H1 (cell line): ENCODE measurements at regions not wholly inside any gene's neighbourhood (a gene's known extent, or its start where the extent isn't known, plus 50 kb on each side); places are given as distances from the start of the nearest gene placed in this dataset.

ENCODE experiments used
- CTCF ChIA-PET: fragments of 300-600 bp; sonication (Branson Sonifier 250); formaldehyde crosslinking; loops from one replicate; lab custom pipeline; 2021; ENCODE audit not compliant: partially characterized antibody; lab: Charles Lee
- POLR2A ChIA-PET: fragments of 300-600 bp; sonication (Branson Sonifier 250); formaldehyde crosslinking; loops from one replicate; lab custom pipeline; 2021; ENCODE audit warnings: inconsistent platforms; ENCODE audit not compliant: partially characterized antibody; lab: Charles Lee
- DNase-seq, 2 experiments: peaks; one replicate each; pipeline versions ENCODE4 v3.0.0 to v3.0.0-alpha.2; 2010 to 2022; ENCODE audit warnings: low spot score in 2 of 2, low read depth in 1 of 2, mixed read lengths in 1 of 2
- FAIRE-seq: peaks from 2 replicates; lab custom pipeline; 2011; peaks lifted over from hg19 to GRCh38; lab: Jason Lieb, UNC
- H2AFZ ChIP-seq: 2 replicates; pipeline ENCODE4 v1.8.1; 2012; ENCODE audit warnings: low read length, inconsistent platforms
- H2AK5ac ChIP-seq: 2 replicates; pipeline ENCODE4 v1.6.1; 2013; ENCODE audit warnings: low read depth, low read length
- H2BK120ac ChIP-seq: replicated peaks from 2 replicates; pipeline ENCODE3; 2013; ENCODE audit warnings: low read depth, low read length, inconsistent platforms
- H2BK12ac ChIP-seq: 2 replicates; pipeline ENCODE4 v1.6.1; 2013; ENCODE audit warnings: low read depth, low read length
- H2BK15ac ChIP-seq: 2 replicates; pipeline ENCODE4 v1.6.1; 2013; ENCODE audit warnings: low read length
- H2BK20ac ChIP-seq: 2 replicates; pipeline ENCODE4 v1.6.1; 2013; ENCODE audit warnings: low read length
- H2BK5ac ChIP-seq: 2 replicates; pipeline ENCODE4 v1.6.1; 2013; ENCODE audit warnings: low read depth, low read length
- H3K14ac ChIP-seq: 2 replicates; pipeline ENCODE4 v1.6.1; 2013; ENCODE audit warnings: inconsistent platforms; ENCODE audit not compliant: insufficient read length
- H3K18ac ChIP-seq: 2 replicates; pipeline ENCODE4 v1.6.1; 2013; ENCODE audit warnings: low read length; ENCODE audit errors: extremely low read depth
- H3K23ac ChIP-seq: 2 replicates; pipeline ENCODE4 v1.6.1; 2013; ENCODE audit warnings: inconsistent platforms; ENCODE audit not compliant: insufficient read length
- H3K23me2 ChIP-seq: 2 replicates; pipeline ENCODE4 v1.6.1; 2013; ENCODE audit warnings: low read depth, low read length
- H3K27ac ChIP-seq: 2 replicates; pipeline ENCODE4 v1.6.1; 2011; ENCODE audit warnings: low read depth, low read length, inconsistent platforms
- H3K27me3 ChIP-seq, 4 experiments: replicated peaks in 1 of 4; 1 replicate in 1 of 4; 2 replicates in 3 of 4; pipeline versions ENCODE4 v1.6.1 to v1.8.1; 2011 to 2013; ENCODE audit warnings: low read length in 3 of 4, mild to moderate bottlenecking in 3 of 4, inconsistent platforms in 2 of 4, mixed read lengths in 2 of 4, moderate library complexity in 1 of 4; ENCODE audit not compliant: control insufficient read depth in 3 of 4, insufficient read depth in 3 of 4; ENCODE audit errors: extremely low read depth in 1 of 4
- H3K36me3 ChIP-seq, 4 experiments: 2 replicates each; pipeline versions ENCODE4 v1.6.1 to v1.8.1; 2011 to 2013; ENCODE audit warnings: mild to moderate bottlenecking in 4 of 4, low read length in 3 of 4, moderate library complexity in 2 of 4, control low read depth in 1 of 4, inconsistent platforms in 1 of 4; ENCODE audit not compliant: insufficient read depth in 4 of 4, control insufficient read depth in 2 of 4
- H3K4ac ChIP-seq: replicated peaks from 2 replicates; pipeline ENCODE3; 2013; ENCODE audit warnings: low read length, low read depth, mixed read lengths, inconsistent platforms; ENCODE audit not compliant: insufficient read length
- H3K4me1 ChIP-seq, 4 experiments: replicated peaks in 1 of 4; 1 replicate in 1 of 4; 2 replicates in 3 of 4; pipeline versions ENCODE4 v1.6.1 to v1.8.1; 2011 to 2013; ENCODE audit warnings: low read length in 3 of 4, inconsistent platforms in 2 of 4, mixed read lengths in 1 of 4; ENCODE audit not compliant: insufficient read depth in 4 of 4, control insufficient read depth in 3 of 4
- H3K4me2 ChIP-seq, 2 experiments: 2 replicates each; pipeline versions ENCODE4 v1.6.1 to v1.8.1; 2011 to 2013; ENCODE audit warnings: low read depth in 2 of 2, low read length in 2 of 2, control low read depth in 1 of 2, inconsistent platforms in 1 of 2, mild to moderate bottlenecking in 1 of 2; ENCODE audit not compliant: insufficient read depth in 1 of 2
- H3K4me3 ChIP-seq, 4 experiments: fragments of 200-600, 300-600 bp in 1 of 4; sonication (generic), shearing (Covaris generic), sonication (Bioruptor Twin) in 1 of 4; 2 replicates each; pipeline versions ENCODE4 v1.5.1 to v1.8.1; 2011 to 2016; ENCODE audit warnings: low read length in 4 of 4, low read depth in 3 of 4, control low read depth in 2 of 4, inconsistent platforms in 2 of 4, mild to moderate bottlenecking in 2 of 4, mixed read lengths in 1 of 4, moderate library complexity in 1 of 4; ENCODE audit not compliant: insufficient read depth in 2 of 4; ENCODE audit errors: extremely low read depth in 1 of 4
- H3K56ac ChIP-seq: replicated peaks from 2 replicates; pipeline ENCODE3; 2013; ENCODE audit warnings: low read depth, mild to moderate bottlenecking, mixed read lengths, low read length, inconsistent platforms; ENCODE audit not compliant: insufficient read length
- H3K79me1 ChIP-seq: 2 replicates; pipeline ENCODE4 v1.6.1; 2013; ENCODE audit warnings: low read depth, low read length, control low read depth
- H3K79me2 ChIP-seq, 2 experiments: 2 replicates each; pipeline versions ENCODE4 v1.6.1 to v1.8.1; 2012 to 2013; ENCODE audit warnings: low read length in 2 of 2, mild to moderate bottlenecking in 2 of 2, inconsistent platforms in 1 of 2; ENCODE audit not compliant: insufficient read depth in 2 of 2, control insufficient read depth in 1 of 2
- H3K9ac ChIP-seq, 4 experiments: replicated peaks in 1 of 4; 1 replicate in 1 of 4; 2 replicates in 3 of 4; pipeline versions ENCODE4 v1.6.1 to v1.8.1; 2011 to 2013; ENCODE audit warnings: low read depth in 3 of 4, low read length in 3 of 4, control low read depth in 2 of 4, mild to moderate bottlenecking in 2 of 4, moderate library complexity in 2 of 4, inconsistent platforms in 1 of 4; ENCODE audit errors: extremely low read depth in 1 of 4
- H3K9me3 ChIP-seq, 2 experiments: 2 replicates each; pipeline versions ENCODE4 v1.6.1 to v1.8.1; 2012 to 2013; ENCODE audit warnings: mild to moderate bottlenecking in 2 of 2, moderate library complexity in 2 of 2, control low read depth in 1 of 2, inconsistent platforms in 1 of 2, low read depth in 1 of 2, low read length in 1 of 2, mixed read lengths in 1 of 2; ENCODE audit not compliant: insufficient read depth in 2 of 2
- H4K20me1 ChIP-seq, 2 experiments: replicated peaks in 1 of 2; 2 replicates each; pipeline versions ENCODE3 to v1.8.1; 2011 to 2013; ENCODE audit warnings: inconsistent platforms in 2 of 2, low read length in 2 of 2, mild to moderate bottlenecking in 1 of 2; ENCODE audit not compliant: insufficient read depth in 2 of 2, control insufficient read depth in 1 of 2
- H4K5ac ChIP-seq: 2 replicates; pipeline ENCODE4 v1.6.1; 2013; ENCODE audit warnings: low read length, low read depth, mixed read lengths, inconsistent platforms; ENCODE audit not compliant: insufficient read length
- H4K8ac ChIP-seq: 2 replicates; pipeline ENCODE4 v1.8.0; 2013; ENCODE audit warnings: mild to moderate bottlenecking, moderate library complexity, low read length, inconsistent platforms; ENCODE audit not compliant: insufficient read depth; ENCODE audit errors: extremely low read depth
- H4K91ac ChIP-seq: replicated peaks from 2 replicates; pipeline ENCODE3; 2013; ENCODE audit warnings: low read length, mixed read lengths, inconsistent platforms; ENCODE audit not compliant: insufficient read length
- FOSL1 ChIP-seq: IDR thresholded peaks from 2 replicates; pipeline ENCODE4 v1.6.1; 2011; ENCODE audit warnings: mild to moderate bottlenecking, low read depth, low read length, moderate library complexity; ENCODE audit not compliant: insufficient read depth
- JUN ChIP-seq: IDR thresholded peaks from 2 replicates; pipeline ENCODE4 v1.6.1; 2011; ENCODE audit warnings: low read depth, mild to moderate bottlenecking, improper control_type of control experiment, low read length
- WGBS, 2 experiments: shearing (Covaris generic) in 1 of 2; methylation state at CpG; one replicate each; pipeline versions ENCODE4 v1.1.6 to v1.1.7; 2013 to 2015; ENCODE audit warnings: low lambda C conversion rate in 2 of 2, mixed read lengths in 2 of 2, inconsistent platforms in 1 of 2, low coverage in 1 of 2, missing lambda C conversion rate in 1 of 2; ENCODE audit not compliant: insufficient replicate concordance in 2 of 2, insufficient coverage in 1 of 2, insufficient read length in 1 of 2; ENCODE audit errors: extremely low coverage in 1 of 2, missing lambda C conversion rate in 1 of 2; 5-methylcytosine and 5-hydroxymethylcytosine counted together

DNA sequence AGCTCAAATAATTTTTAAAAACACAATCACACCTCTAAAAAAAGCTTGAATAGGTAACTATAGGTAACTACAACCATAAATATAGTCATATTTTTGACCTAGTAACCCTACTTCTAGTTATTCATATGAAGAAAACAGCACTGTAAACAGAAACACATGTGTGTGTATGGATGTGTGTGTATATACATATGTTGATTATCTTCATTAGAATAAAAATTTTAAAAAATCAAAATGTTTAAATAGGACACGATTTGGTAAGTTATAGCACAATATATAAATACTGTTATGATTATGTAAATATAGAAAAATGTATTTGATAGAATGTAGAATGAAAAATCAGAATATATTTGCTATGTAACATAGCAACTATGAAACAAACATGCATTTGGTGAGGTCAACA is 258.1 kb upstream of the GK2 start:
- no peak overlapping the region for H2BK20ac ChIP-seq
- H3K27me3 ChIP-seq, result no peaks in the 10 kb centered on the region
- no peak overlapping the region for H2AFZ ChIP-seq
- H4K20me1 ChIP-seq, result no peaks in the 10 kb centered on the region
- no peak overlapping the region for H3K9ac ChIP-seq
- H3K79me1 ChIP-seq, result no peaks in the 10 kb centered on the region
- H2BK120ac ChIP-seq, result no peak overlapping the region
- no peaks in the 10 kb centered on the region for H3K23me2 ChIP-seq
- H4K5ac ChIP-seq, result no peak overlapping the region
- no peak overlapping the region for H3K27ac ChIP-seq
- H3K79me2 ChIP-seq, result no peaks in the 10 kb centered on the region
- no peaks in the 10 kb centered on the region for H3K9me3 ChIP-seq
- no peak overlapping the region for H3K4me2 ChIP-seq
- no peak overlapping the region for H2BK15ac ChIP-seq
- CTCF ChIA-PET, result no interaction called here
- WGBS, 2 experiments, result 96% methylated on average over 1 of the region's 1 CpG; no CpG with 5 or more reads in 1 of the 2 experiments
- no peak overlapping the region for H3K56ac ChIP-seq
- POLR2A ChIA-PET, result no interaction called here
- no peak overlapping the region for H3K4me3 ChIP-seq
- FAIRE-seq (no peak), DNase-seq (no peak)
- no peak overlapping the region for H3K18ac ChIP-seq
- H2BK5ac ChIP-seq, result no peak overlapping the region
- H3K4me1 ChIP-seq, result no peaks in the 10 kb centered on the region
- H2AK5ac ChIP-seq, result no peak overlapping the region
- H3K36me3 ChIP-seq, result no peaks in the 10 kb centered on the region
- H4K91ac ChIP-seq, result no peak overlapping the region
- no peak overlapping the region for H3K14ac ChIP-seq
- no peak overlapping the region for H3K23ac ChIP-seq
- no peak overlapping the region for H2BK12ac ChIP-seq
- no peak overlapping the region for H3K4ac ChIP-seq
- no peak overlapping the region for H4K8ac ChIP-seq
- TF ChIP-seq FOSL1 (no peak), JUN (no peak)
